ENCODE measurements at regions not wholly inside any gene's neighbourhood (a gene's known extent, or its start where the extent isn't known, plus 50 kb on each side); places are given as distances from the start of the nearest gene placed in this dataset.

DNA sequence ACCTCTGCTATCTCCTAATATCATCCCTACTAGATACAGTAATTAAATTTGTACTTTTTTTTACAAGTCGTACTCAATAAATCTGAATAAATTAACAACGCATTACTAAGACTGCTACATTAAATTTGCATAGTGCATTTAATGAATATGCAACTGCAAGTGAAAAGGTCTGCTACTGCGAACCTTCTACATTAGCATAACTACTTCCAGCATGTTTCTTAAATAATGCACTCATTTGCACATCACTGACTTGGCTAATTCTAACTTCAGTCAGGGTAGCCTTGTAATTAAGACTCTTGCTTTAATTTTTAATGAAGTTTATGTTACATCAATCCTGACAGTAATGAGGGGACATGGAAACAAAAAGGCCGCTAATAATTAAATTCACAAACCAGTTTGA, 98.9 kb upstream of the FOXB1 start:
- TF ChIP-seq ZNF317 (CRISPR knock-in tag; IDR thresholded peaks at IDR 0.05; ENCODE audit: borderline replicate concordance, low read depth) (no peak), ZNF416 (CRISPR knock-in tag; IDR thresholded peaks at IDR 0.05) (no peak), GABPB1 (CRISPR knock-in tag; IDR thresholded peaks at IDR 0.05) (no peak), RELA (CRISPR knock-in tag; IDR thresholded peaks at IDR 0.05; ENCODE audit: borderline replicate concordance) (no peak), GRHL2 (CRISPR knock-in tag; IDR thresholded peaks at IDR 0.05; ENCODE audit: insufficient replicate concordance, severe bottlenecking) (no peak), NR2C2 (CRISPR knock-in tag; IDR thresholded peaks at IDR 0.05) (no peak), JUN (CRISPR knock-in tag; IDR thresholded peaks at IDR 0.05) (no peak)
- TF ChIP-seq, protein P1, sequence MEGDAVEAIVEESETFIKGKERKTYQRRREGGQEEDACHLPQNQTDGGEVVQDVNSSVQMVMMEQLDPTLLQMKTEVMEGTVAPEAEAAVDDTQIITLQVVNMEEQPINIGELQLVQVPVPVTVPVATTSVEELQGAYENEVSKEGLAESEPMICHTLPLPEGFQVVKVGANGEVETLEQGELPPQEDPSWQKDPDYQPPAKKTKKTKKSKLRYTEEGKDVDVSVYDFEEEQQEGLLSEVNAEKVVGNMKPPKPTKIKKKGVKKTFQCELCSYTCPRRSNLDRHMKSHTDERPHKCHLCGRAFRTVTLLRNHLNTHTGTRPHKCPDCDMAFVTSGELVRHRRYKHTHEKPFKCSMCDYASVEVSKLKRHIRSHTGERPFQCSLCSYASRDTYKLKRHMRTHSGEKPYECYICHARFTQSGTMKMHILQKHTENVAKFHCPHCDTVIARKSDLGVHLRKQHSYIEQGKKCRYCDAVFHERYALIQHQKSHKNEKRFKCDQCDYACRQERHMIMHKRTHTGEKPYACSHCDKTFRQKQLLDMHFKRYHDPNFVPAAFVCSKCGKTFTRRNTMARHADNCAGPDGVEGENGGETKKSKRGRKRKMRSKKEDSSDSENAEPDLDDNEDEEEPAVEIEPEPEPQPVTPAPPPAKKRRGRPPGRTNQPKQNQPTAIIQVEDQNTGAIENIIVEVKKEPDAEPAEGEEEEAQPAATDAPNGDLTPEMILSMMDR (IDR thresholded peaks at IDR 0.05): no peak
- TF ChIP-seq, protein P2, sequence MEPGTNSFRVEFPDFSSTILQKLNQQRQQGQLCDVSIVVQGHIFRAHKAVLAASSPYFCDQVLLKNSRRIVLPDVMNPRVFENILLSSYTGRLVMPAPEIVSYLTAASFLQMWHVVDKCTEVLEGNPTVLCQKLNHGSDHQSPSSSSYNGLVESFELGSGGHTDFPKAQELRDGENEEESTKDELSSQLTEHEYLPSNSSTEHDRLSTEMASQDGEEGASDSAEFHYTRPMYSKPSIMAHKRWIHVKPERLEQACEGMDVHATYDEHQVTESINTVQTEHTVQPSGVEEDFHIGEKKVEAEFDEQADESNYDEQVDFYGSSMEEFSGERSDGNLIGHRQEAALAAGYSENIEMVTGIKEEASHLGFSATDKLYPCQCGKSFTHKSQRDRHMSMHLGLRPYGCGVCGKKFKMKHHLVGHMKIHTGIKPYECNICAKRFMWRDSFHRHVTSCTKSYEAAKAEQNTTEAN (CRISPR knock-in tag; IDR thresholded peaks at IDR 0.05): no peak
- TF ChIP-seq, protein P3, sequence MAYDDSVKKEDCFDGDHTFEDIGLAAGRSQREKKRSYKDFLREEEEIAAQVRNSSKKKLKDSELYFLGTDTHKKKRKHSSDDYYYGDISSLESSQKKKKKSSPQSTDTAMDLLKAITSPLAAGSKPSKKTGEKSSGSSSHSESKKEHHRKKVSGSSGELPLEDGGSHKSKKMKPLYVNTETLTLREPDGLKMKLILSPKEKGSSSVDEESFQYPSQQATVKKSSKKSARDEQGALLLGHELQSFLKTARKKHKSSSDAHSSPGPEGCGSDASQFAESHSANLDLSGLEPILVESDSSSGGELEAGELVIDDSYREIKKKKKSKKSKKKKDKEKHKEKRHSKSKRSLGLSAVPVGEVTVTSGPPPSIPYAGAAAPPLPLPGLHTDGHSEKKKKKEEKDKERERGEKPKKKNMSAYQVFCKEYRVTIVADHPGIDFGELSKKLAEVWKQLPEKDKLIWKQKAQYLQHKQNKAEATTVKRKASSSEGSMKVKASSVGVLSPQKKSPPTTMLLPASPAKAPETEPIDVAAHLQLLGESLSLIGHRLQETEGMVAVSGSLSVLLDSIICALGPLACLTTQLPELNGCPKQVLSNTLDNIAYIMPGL (CRISPR knock-in tag; IDR thresholded peaks at IDR 0.05): no peak
- TF ChIP-seq, protein P4, sequence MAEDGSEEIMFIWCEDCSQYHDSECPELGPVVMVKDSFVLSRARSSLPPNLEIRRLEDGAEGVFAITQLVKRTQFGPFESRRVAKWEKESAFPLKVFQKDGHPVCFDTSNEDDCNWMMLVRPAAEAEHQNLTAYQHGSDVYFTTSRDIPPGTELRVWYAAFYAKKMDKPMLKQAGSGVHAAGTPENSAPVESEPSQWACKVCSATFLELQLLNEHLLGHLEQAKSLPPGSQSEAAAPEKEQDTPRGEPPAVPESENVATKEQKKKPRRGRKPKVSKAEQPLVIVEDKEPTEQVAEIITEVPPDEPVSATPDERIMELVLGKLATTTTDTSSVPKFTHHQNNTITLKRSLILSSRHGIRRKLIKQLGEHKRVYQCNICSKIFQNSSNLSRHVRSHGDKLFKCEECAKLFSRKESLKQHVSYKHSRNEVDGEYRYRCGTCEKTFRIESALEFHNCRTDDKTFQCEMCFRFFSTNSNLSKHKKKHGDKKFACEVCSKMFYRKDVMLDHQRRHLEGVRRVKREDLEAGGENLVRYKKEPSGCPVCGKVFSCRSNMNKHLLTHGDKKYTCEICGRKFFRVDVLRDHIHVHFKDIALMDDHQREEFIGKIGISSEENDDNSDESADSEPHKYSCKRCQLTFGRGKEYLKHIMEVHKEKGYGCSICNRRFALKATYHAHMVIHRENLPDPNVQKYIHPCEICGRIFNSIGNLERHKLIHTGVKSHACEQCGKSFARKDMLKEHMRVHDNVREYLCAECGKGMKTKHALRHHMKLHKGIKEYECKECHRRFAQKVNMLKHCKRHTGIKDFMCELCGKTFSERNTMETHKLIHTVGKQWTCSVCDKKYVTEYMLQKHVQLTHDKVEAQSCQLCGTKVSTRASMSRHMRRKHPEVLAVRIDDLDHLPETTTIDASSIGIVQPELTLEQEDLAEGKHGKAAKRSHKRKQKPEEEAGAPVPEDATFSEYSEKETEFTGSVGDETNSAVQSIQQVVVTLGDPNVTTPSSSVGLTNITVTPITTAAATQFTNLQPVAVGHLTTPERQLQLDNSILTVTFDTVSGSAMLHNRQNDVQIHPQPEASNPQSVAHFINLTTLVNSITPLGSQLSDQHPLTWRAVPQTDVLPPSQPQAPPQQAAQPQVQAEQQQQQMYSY (CRISPR knock-in tag; IDR thresholded peaks at IDR 0.05): no peak

Data from WTC11 (cell line).